Testis (tissue), 2 donors: ENCODE measurements at regions not wholly inside any gene's neighbourhood (a gene's known extent, or its start where the extent isn't known, plus 50 kb on each side); places are given as distances from the start of the nearest gene placed in this dataset.

Experiments
- DNase-seq: peaks from one replicate; pipeline ENCODE4 v3.0.0-alpha.2; 2019
- H3K27ac ChIP-seq, 2 donors: fragments of 200-600 bp; sonication (generic); one replicate each; pipeline ENCODE4 v1.5.1; 2019
- H3K27me3 ChIP-seq: fragments of 200-600 bp; sonication (generic); one replicate; pipeline ENCODE4 v1.5.1; 2019
- H3K36me3 ChIP-seq: fragments of 200-600 bp; sonication (generic); one replicate; pipeline ENCODE4 v1.5.1; 2017; ENCODE audit warnings: low read depth; ENCODE audit errors: missing control alignments
- H3K4me1 ChIP-seq: fragments of 200-600 bp; sonication (generic); one replicate; pipeline ENCODE4 v1.5.1; 2019
- H3K4me3 ChIP-seq, 2 donors: fragments of 200-600 bp; sonication (generic); one replicate each; pipeline ENCODE4 v1.5.1; 2017 to 2019
- H3K9me3 ChIP-seq: fragments of 200-600 bp; sonication (generic); one replicate; pipeline ENCODE4 v1.5.1; 2017
- CTCF ChIP-seq, 3 experiments: fragments of 450-650 bp in 2 of 3; fragments of 200-600 bp in 1 of 3; sonication (generic) in 1 of 3; IDR thresholded peaks; one replicate each; pipeline ENCODE4 v1.5.1; 2016 to 2019; ENCODE audit warnings: antibody characterized with exemption in 3 of 3, mild to moderate bottlenecking in 2 of 3, moderate library complexity in 1 of 3
- POLR2A ChIP-seq: fragments of 450-650 bp; IDR thresholded peaks from one replicate; pipeline ENCODE4 v1.6.1; 2017; ENCODE audit warnings: antibody characterized with exemption, mild to moderate bottlenecking, moderate library complexity
- WGBS, 2 donors: methylation state at CpG; one replicate each; pipeline ENCODE4 v1.1.5; 2018; 5-methylcytosine and 5-hydroxymethylcytosine counted together
- intact Hi-C: fragments of 100-400 bp; cut with DNase I; formaldehyde crosslinking; loops from one replicate; pipeline ENCODE4 v1.15.1; 2023; ENCODE audit warnings: low total_unique reads

- WGBS, 2 donors, result 44 to 74% methylated on average over 1 of the region's 1 CpG
These were observed 566.4 kb upstream of the CDH11 start for GRCh38 chr16:65688301-65688700.

DNA sequence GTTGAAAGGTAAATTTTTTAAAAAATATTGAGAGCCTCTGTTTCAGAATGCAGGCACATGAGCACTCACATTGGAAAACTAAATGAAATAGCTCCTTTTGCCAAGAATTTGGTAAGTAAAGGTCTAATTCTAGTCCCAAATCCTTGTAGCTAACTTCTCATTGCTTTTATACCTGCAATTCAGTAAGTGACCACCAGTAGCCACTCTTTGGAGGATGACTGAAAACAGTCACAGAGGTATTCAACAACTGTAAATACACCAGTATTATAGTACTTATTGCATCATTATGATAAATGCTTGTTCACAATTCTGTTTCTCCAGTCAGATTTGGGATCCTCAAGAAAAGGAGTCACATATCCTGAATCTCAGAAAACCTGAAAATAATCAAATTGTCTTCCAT, 562.4 kb upstream of the CDH11 start:
- intact Hi-C loops, result no loop called here
- DNase-seq, result no peak
- TF ChIP-seq POLR2A, result no peak
- peak in 1 of 3 experiments; percentile 18 for TF ChIP-seq CTCF (IDR thresholded peaks at IDR 0.05)

More at GRCh38 chr16:65688301-65688700, 566.4 kb upstream of the CDH11 start:
- H3K9me3 ChIP-seq, result no peaks in the 10 kb centered on the region
- no peak overlapping the region for H3K27ac ChIP-seq
- no peak overlapping the region for H3K4me3 ChIP-seq
- TF ChIP-seq POLR2A (no peak), CTCF (IDR thresholded peaks at IDR 0.05) (no peak)
- H3K4me1 ChIP-seq, result no peaks in the 10 kb centered on the region
- H3K27me3 ChIP-seq, result no peaks in the 10 kb centered on the region
- DNase-seq, result no peak
- intact Hi-C loops, result no loop called here
- no peaks in the 10 kb centered on the region for H3K36me3 ChIP-seq

DNA sequence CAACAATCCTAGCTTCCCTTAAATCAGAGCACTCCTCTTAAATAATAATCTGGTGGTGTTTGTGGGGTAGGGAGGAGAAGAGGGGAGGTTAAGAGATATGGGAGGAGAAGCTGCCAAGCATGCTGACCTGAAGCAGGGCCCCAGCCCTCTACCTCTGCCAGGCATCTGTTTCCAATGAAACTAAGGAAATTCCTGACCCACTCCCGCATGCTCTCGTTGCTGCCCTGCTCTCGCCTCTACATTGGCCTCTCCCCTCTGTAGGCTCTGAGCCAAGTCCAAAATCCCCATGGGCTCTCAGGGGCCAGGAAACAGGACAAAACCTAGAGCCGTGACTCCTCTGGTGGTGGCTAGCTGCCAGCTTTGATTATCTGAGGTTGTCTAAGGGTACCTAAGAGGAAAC, 559.5 kb upstream of the CDH11 start:
- H3K27me3 ChIP-seq, result no peaks in the 10 kb centered on the region
- no peak overlapping the region for H3K4me3 ChIP-seq
- no peak for DNase-seq
- no peaks in the 10 kb centered on the region for H3K36me3 ChIP-seq
- no peaks in the 10 kb centered on the region for H3K4me1 ChIP-seq
- no peaks in the 10 kb centered on the region for H3K9me3 ChIP-seq
- TF ChIP-seq CTCF (IDR thresholded peaks at IDR 0.05) (no peak), POLR2A (no peak)
- intact Hi-C loops, result no loop called here
- no peak overlapping the region for H3K27ac ChIP-seq
- 51 to 53% methylated on average over 4 of the region's 4 CpGs for WGBS, 2 donors

More for the DNA sequence above, 562.4 kb upstream of the CDH11 start:
- Histone ChIP-seq H3K27me3 (no peaks in the 10 kb centered on the region), H3K27ac (no peak overlapping the region), H3K4me1 (no peaks in the 10 kb centered on the region), H3K9me3 (no peaks in the 10 kb centered on the region), H3K36me3 (no peaks in the 10 kb centered on the region), H3K4me3 (no peak overlapping the region)

DNA sequence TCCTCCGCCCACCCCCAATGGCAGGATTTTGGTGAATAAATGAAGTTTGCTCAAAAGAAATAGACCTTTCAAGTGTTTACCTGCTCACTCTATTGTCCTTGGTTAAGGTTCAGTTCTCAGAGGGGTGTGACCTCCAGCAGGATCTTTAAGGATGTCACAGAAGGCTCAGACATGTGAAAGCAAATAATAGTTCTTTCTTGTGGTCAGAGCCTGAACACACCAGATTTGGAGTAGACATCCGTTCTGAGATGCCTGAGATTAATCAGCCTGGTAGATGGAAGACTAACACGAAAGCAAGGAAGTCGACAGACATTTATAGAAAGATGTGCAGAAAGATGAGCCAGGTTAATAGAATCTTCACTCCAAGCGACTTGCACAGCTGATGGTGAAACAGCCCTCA, 557.9 kb upstream of the CDH11 start:
- H3K4me3 ChIP-seq, result no peak overlapping the region
- H3K27me3 ChIP-seq, result no peaks in the 10 kb centered on the region
- 91 to 96% methylated on average over 5 of the region's 5 CpGs for WGBS, 2 donors
- intact Hi-C loops, result no loop called here
- H3K36me3 ChIP-seq, result no peaks in the 10 kb centered on the region
- H3K27ac ChIP-seq, result no peak overlapping the region
- no peaks in the 10 kb centered on the region for H3K9me3 ChIP-seq
- H3K4me1 ChIP-seq, result no peaks in the 10 kb centered on the region
- TF ChIP-seq CTCF (IDR thresholded peaks at IDR 0.05), result no peak
- no peak for DNase-seq

DNA sequence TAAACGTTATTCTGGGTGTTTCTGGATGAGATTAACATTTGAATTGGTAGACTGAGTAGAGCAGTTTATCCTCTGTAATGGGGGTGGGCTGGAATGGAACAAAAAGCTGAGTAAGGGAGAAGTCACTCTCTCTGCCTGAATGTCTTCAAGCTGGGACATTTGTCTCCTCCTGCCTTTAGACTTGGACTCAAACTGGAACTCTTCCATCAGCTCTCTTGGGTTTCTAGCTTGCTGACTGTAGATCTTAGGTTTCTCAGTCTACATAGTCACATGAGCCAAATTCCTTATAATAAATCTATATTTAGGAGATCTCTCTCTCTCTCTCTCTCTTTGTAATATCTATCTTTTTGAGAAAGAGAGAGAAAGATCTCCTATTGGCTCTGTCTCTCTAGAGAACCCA, 553.3 kb upstream of the CDH11 start:
- no peak for DNase-seq
- H3K36me3 ChIP-seq, result no peaks in the 10 kb centered on the region
- TF ChIP-seq POLR2A (no peak), CTCF (IDR thresholded peaks at IDR 0.05) (no peak)
- H3K27me3 ChIP-seq, result no peaks in the 10 kb centered on the region
- H3K27ac ChIP-seq, result no peak overlapping the region
- H3K4me3 ChIP-seq, result no peak overlapping the region
- intact Hi-C loops, result no loop called here
- no peaks in the 10 kb centered on the region for H3K4me1 ChIP-seq
- no peaks in the 10 kb centered on the region for H3K9me3 ChIP-seq
- 57 to 72% methylated on average over 1 of the region's 1 CpG for WGBS, 2 donors
